ENCODE measurements at regions not wholly inside any gene's neighbourhood (a gene's known extent, or its start where the extent isn't known, plus 50 kb on each side); places are given as distances from the start of the nearest gene placed in this dataset.

DNA sequence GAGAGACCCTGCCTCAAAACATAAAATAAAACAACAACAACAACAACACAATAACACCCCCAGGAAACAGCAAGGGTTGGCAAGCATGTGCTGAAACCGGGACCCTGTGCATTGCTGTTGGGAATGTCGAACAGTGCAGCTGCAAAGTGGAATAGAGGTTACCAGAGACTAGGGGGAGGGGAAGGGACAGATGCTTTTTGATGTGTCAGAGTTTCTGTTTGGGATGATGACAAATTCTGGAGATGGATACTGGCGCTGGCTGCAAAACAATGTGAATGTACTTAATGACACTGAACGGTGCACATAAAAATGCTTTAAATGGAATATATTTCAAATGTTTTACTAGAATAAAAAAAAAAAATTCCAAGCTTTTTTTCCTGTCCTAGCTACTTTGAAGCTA is 241.8 kb downstream of the TEX36 start:
- TF ChIP-seq, protein P1, sequence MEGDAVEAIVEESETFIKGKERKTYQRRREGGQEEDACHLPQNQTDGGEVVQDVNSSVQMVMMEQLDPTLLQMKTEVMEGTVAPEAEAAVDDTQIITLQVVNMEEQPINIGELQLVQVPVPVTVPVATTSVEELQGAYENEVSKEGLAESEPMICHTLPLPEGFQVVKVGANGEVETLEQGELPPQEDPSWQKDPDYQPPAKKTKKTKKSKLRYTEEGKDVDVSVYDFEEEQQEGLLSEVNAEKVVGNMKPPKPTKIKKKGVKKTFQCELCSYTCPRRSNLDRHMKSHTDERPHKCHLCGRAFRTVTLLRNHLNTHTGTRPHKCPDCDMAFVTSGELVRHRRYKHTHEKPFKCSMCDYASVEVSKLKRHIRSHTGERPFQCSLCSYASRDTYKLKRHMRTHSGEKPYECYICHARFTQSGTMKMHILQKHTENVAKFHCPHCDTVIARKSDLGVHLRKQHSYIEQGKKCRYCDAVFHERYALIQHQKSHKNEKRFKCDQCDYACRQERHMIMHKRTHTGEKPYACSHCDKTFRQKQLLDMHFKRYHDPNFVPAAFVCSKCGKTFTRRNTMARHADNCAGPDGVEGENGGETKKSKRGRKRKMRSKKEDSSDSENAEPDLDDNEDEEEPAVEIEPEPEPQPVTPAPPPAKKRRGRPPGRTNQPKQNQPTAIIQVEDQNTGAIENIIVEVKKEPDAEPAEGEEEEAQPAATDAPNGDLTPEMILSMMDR (optimal IDR thresholded peaks at IDR 0.05 in 1 of 3, IDR thresholded peaks at IDR 0.05 in 1 of 3, conservative IDR thresholded peaks at IDR 0.05 in 1 of 3; ENCODE audit: extremely low read depth in 1 of 3, insufficient read depth in 2 of 3, low read length in 3 of 3), result no peak
- TF ChIP-seq EZH2 (IDR thresholded peaks at IDR 0.05; ENCODE audit: low read length), result no peak

Measured in keratinocyte (primary cell).